ENCODE measurements at regions not wholly inside any gene's neighbourhood (a gene's known extent, or its start where the extent isn't known, plus 50 kb on each side); places are given as distances from the start of the nearest gene placed in this dataset.

DNA sequence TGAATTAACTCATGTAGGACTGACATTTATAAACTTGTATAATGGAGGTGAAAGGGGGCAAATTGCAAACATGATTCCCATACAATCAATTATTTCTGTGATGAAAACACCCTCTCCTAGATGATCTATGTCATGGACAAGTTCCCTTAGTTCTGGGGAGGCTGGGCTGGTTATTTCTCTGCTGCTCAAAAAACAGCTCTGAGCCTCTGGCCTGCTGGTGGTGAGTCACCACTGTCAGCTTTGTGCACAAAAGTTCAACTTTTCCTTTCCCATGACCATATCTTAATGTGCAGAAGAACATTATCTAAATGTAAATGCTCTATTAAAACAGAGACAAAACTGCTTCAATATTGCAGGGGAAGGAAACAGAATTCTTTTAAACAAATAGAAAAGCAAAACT, 85.0 kb downstream of the HMHB1 start:
- Histone ChIP-seq H3K27me3 (ENCODE audit: control insufficient read depth, insufficient read depth, low read length) (no peaks in the 10 kb centered on the region), H3K4me3 (ENCODE audit: low read length) (no peak overlapping the region), H3K4me1 (ENCODE audit: control insufficient read depth, insufficient read depth, low read length) (no peaks in the 10 kb centered on the region), H3K36me3 (ENCODE audit: control insufficient read depth, insufficient read depth, low read length) (no peaks in the 10 kb centered on the region), H3K9me3 (ENCODE audit: control insufficient read depth, insufficient read depth, low read length) (no peaks in the 10 kb centered on the region), H3K27ac (ENCODE audit: low read length) (no peak overlapping the region)
- Mint-ChIP-seq H3K4me1 (no peaks in the 10 kb centered on the region), H3K4me3 (no peak overlapping the region), H3K27ac (no peak overlapping the region), H3K9me3 (no peaks in the 10 kb centered on the region), H3K36me3 (no peaks in the 10 kb centered on the region), H3K27me3 (ENCODE audit: low read depth in 2 of 2) (peaks cover 9 to 26% of the 10 kb centered on the region in 2 donors)
- no peak for DNase-seq
- TF ChIP-seq, protein P1, sequence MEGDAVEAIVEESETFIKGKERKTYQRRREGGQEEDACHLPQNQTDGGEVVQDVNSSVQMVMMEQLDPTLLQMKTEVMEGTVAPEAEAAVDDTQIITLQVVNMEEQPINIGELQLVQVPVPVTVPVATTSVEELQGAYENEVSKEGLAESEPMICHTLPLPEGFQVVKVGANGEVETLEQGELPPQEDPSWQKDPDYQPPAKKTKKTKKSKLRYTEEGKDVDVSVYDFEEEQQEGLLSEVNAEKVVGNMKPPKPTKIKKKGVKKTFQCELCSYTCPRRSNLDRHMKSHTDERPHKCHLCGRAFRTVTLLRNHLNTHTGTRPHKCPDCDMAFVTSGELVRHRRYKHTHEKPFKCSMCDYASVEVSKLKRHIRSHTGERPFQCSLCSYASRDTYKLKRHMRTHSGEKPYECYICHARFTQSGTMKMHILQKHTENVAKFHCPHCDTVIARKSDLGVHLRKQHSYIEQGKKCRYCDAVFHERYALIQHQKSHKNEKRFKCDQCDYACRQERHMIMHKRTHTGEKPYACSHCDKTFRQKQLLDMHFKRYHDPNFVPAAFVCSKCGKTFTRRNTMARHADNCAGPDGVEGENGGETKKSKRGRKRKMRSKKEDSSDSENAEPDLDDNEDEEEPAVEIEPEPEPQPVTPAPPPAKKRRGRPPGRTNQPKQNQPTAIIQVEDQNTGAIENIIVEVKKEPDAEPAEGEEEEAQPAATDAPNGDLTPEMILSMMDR (IDR thresholded peaks at IDR 0.05): no peak
- intact Hi-C loops (cut with micrococcal nuclease): no loop called here
- ATAC-seq: no peak

DNA sequence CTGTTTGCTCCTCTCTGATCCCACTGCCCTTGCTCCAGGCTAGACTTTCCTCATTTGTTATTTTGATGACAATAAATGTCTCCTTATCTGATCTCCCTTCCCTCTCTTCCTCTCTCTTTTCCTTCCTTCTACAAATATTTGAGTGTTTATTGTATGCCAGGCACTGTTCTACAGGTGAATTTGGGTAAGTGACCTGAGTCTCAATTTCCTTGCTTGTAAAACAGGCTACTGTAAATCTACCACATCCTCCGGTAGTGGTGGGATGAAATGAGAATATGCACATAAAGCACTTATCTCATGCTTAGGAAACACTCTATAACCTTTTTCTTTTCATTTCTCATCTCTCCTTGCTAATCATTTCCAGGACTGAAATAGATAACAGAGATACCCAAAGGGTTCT, 86.4 kb downstream of the HMHB1 start:
- no peak overlapping the region for H3K27ac ChIP-seq (ENCODE audit: low read length)
- no peak overlapping the region for H3K27ac Mint-ChIP-seq
- H3K27me3 ChIP-seq (ENCODE audit: control insufficient read depth, insufficient read depth, low read length): no peaks in the 10 kb centered on the region
- peaks cover 6 to 17% of the 10 kb centered on the region in 2 donors for H3K27me3 Mint-ChIP-seq (ENCODE audit: low read depth in 2 of 2)
- H3K9me3 ChIP-seq (ENCODE audit: control insufficient read depth, insufficient read depth, low read length): no peaks in the 10 kb centered on the region
- no peaks in the 10 kb centered on the region for H3K36me3 Mint-ChIP-seq
- no peaks in the 10 kb centered on the region for H3K4me1 ChIP-seq (ENCODE audit: control insufficient read depth, insufficient read depth, low read length)
- no CpG with 5 or more reads among the region's 1 CpG for WGBS (ENCODE audit: insufficient coverage)
- intact Hi-C loops (cut with micrococcal nuclease): no loop called here
- H3K9me3 Mint-ChIP-seq: no peaks in the 10 kb centered on the region
- no peak for ATAC-seq
- H3K4me3 Mint-ChIP-seq: no peak overlapping the region
- no peaks in the 10 kb centered on the region for H3K4me1 Mint-ChIP-seq
- DNase-seq: peak in 1 of 2 donors; percentile 24
- H3K36me3 ChIP-seq (ENCODE audit: control insufficient read depth, insufficient read depth, low read length): no peaks in the 10 kb centered on the region
- TF ChIP-seq, protein P1 (IDR thresholded peaks at IDR 0.05): no peak
- H3K4me3 ChIP-seq (ENCODE audit: low read length): no peak overlapping the region

DNA sequence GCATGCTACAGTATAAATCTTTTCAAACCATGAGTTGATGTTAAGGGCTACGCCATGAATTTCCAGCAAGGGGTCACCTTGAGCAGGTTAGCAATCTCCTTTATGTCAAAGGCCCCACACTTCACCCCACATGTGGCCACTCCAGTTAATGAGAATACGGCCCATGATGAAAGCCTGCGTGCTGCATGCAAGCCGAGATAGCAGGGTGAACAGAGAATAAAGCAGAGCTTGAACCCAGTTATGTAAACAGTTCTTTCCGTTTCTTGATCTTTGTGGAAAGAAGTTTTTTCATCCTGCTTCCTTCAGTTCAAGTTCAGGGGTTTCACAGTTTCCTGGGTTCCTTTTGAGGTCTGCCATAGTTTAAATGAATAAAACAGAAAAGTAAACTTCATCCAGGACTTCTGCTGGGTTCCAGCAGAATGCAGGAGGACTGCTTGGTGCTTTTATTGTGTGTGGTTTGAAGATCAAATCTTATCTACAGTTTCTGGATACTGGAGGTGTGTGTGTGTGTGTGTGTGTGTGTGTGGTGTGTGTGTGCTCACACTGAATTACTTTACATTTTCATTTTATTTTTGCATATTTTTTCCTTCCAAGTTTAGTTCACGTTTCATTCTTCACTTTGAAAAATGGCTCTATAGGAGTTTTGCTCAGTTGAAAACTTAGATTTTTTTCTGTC, 87.1 kb downstream of the HMHB1 start:
- H3K36me3 Mint-ChIP-seq: no peaks in the 10 kb centered on the region
- H3K9me3 Mint-ChIP-seq: no peaks in the 10 kb centered on the region
- 43% methylated on average over 5 of the region's 6 CpGs for WGBS (ENCODE audit: insufficient coverage)
- no peaks in the 10 kb centered on the region for H3K27me3 ChIP-seq (ENCODE audit: control insufficient read depth, insufficient read depth, low read length)
- no peaks in the 10 kb centered on the region for H3K36me3 ChIP-seq (ENCODE audit: control insufficient read depth, insufficient read depth, low read length)
- H3K4me1 ChIP-seq (ENCODE audit: control insufficient read depth, insufficient read depth, low read length): no peaks in the 10 kb centered on the region
- DNase-seq (peak in 1 of 2 donors; percentile 22), ATAC-seq (no peak)
- intact Hi-C loops (cut with micrococcal nuclease): no loop called here
- no peak overlapping the region for H3K27ac Mint-ChIP-seq
- peaks cover 6 to 17% of the 10 kb centered on the region in 2 donors for H3K27me3 Mint-ChIP-seq (ENCODE audit: low read depth in 2 of 2)
- TF ChIP-seq, protein P1 (IDR thresholded peaks at IDR 0.05): no peak
- no peak overlapping the region for H3K4me3 ChIP-seq (ENCODE audit: low read length)
- H3K27ac ChIP-seq (ENCODE audit: low read length): no peak overlapping the region
- no peak overlapping the region for H3K4me3 Mint-ChIP-seq
- no peaks in the 10 kb centered on the region for H3K9me3 ChIP-seq (ENCODE audit: control insufficient read depth, insufficient read depth, low read length)
- no peaks in the 10 kb centered on the region for H3K4me1 Mint-ChIP-seq

DNA sequence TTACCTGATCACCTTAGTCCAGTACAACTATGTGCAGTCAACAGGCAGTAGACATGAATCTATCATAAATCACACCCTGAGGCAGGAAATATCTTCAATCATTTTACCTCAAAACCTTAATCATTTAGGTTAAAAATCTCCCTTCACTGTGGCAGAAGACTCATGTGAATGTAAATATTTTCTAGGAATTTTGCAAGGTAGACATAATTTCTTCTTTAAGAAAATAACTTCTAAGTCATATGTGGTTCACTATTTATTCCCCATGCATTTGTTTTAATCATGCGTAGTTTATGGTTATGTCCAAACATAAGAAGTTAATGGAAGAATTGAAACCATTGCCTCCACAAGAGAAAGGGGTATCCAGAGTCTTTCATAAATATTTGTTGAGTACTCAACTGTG, 97.0 kb downstream of the HMHB1 start:
- WGBS (ENCODE audit: insufficient coverage): 90% methylated on average over 1 of the region's 1 CpG
- H3K4me3 Mint-ChIP-seq: no peak overlapping the region

More for the DNA sequence above, 97.0 kb downstream of the HMHB1 start:
- Mint-ChIP-seq H3K4me1 (no peaks in the 10 kb centered on the region), H3K27me3 (ENCODE audit: low read depth in 2 of 2) (peaks cover 2 to 7% of the 10 kb centered on the region in 2 donors), H3K36me3 (no peaks in the 10 kb centered on the region), H3K9me3 (no peaks in the 10 kb centered on the region), H3K27ac (no peak overlapping the region)
- no peak overlapping the region for H3K4me3 ChIP-seq (ENCODE audit: low read length)
- no peak overlapping the region for H3K27ac ChIP-seq (ENCODE audit: low read length)
- intact Hi-C loops (cut with micrococcal nuclease): no loop called here
- H3K9me3 ChIP-seq (ENCODE audit: control insufficient read depth, insufficient read depth, low read length): no peaks in the 10 kb centered on the region
- DNase-seq: no peak
- TF ChIP-seq, protein P1 (IDR thresholded peaks at IDR 0.05): no peak
- H3K27me3 ChIP-seq (ENCODE audit: control insufficient read depth, insufficient read depth, low read length): peaks cover 3% of the 10 kb centered on the region
- no peaks in the 10 kb centered on the region for H3K36me3 ChIP-seq (ENCODE audit: control insufficient read depth, insufficient read depth, low read length)
- H3K4me1 ChIP-seq (ENCODE audit: control insufficient read depth, insufficient read depth, low read length): no peaks in the 10 kb centered on the region
- ATAC-seq: no peak

Data from natural killer cell (primary cell).